WTC11 (cell line): ENCODE measurements at regions not wholly inside any gene's neighbourhood (a gene's known extent, or its start where the extent isn't known, plus 50 kb on each side); places are given as distances from the start of the nearest gene placed in this dataset.

Experiments
- ESRRA ChIP-seq: sonication (generic); formaldehyde crosslinking; IDR thresholded peaks from 2 replicates; pipeline ENCODE4 v1.8.1; 2022; ENCODE audit warnings: mild to moderate bottlenecking, missing genetic modification reagents, borderline replicate concordance
- GABPB1 ChIP-seq: sonication (generic); formaldehyde crosslinking; IDR thresholded peaks from 2 replicates; pipeline ENCODE4 v1.8.1; 2023; ENCODE audit warnings: mild to moderate bottlenecking, missing genetic modification reagents
- IRF2 ChIP-seq: sonication (generic); formaldehyde crosslinking; IDR thresholded peaks from 2 replicates; pipeline ENCODE4 v1.8.0; 2022; ENCODE audit warnings: low read depth, missing genetic modification reagents, borderline replicate concordance
- JUN ChIP-seq: sonication (generic); formaldehyde crosslinking; IDR thresholded peaks from 2 replicates; pipeline ENCODE4 v1.8.0; 2023; ENCODE audit warnings: mild to moderate bottlenecking, missing genetic modification reagents
- ZNF121 ChIP-seq: sonication (generic); formaldehyde crosslinking; IDR thresholded peaks from 2 replicates; pipeline ENCODE4 v1.8.0; 2023; ENCODE audit warnings: missing genetic modification reagents
- ZNF232 ChIP-seq: sonication (generic); formaldehyde crosslinking; IDR thresholded peaks from 2 replicates; pipeline ENCODE4 v1.8.0; 2022; ENCODE audit warnings: mild to moderate bottlenecking, missing genetic modification reagents
- ZNF263 ChIP-seq: sonication (generic); formaldehyde crosslinking; IDR thresholded peaks from 2 replicates; pipeline ENCODE4 v1.8.1; 2022; ENCODE audit warnings: low read depth, mild to moderate bottlenecking, moderate library complexity, missing genetic modification reagents
- TF ChIP-seq, protein P1 (sequence below): fragments of 200-600 bp; IDR thresholded peaks from 2 replicates; pipeline ENCODE4 v1.8.0; 2022; ENCODE audit warnings: antibody characterized with exemption
- TF ChIP-seq, protein P2 (sequence below): sonication (generic); formaldehyde crosslinking; IDR thresholded peaks from 2 replicates; pipeline ENCODE4 v1.8.1; 2023; ENCODE audit warnings: mild to moderate bottlenecking, missing genetic modification reagents
- TF ChIP-seq, protein P3 (sequence below): sonication (generic); formaldehyde crosslinking; IDR thresholded peaks from 2 replicates; pipeline ENCODE4 v1.8.0; 2022; ENCODE audit warnings: mild to moderate bottlenecking, missing genetic modification reagents
- TF ChIP-seq, protein P4 (sequence below): sonication (generic); formaldehyde crosslinking; IDR thresholded peaks from 2 replicates; pipeline ENCODE4 v1.8.1; 2022; ENCODE audit warnings: mild to moderate bottlenecking, missing genetic modification reagents, moderate library complexity, borderline replicate concordance
- TF ChIP-seq, protein P5 (sequence below): sonication (generic); formaldehyde crosslinking; IDR thresholded peaks from 2 replicates; pipeline ENCODE4 v1.8.1; 2022; ENCODE audit warnings: missing genetic modification reagents, borderline replicate concordance

DNA sequence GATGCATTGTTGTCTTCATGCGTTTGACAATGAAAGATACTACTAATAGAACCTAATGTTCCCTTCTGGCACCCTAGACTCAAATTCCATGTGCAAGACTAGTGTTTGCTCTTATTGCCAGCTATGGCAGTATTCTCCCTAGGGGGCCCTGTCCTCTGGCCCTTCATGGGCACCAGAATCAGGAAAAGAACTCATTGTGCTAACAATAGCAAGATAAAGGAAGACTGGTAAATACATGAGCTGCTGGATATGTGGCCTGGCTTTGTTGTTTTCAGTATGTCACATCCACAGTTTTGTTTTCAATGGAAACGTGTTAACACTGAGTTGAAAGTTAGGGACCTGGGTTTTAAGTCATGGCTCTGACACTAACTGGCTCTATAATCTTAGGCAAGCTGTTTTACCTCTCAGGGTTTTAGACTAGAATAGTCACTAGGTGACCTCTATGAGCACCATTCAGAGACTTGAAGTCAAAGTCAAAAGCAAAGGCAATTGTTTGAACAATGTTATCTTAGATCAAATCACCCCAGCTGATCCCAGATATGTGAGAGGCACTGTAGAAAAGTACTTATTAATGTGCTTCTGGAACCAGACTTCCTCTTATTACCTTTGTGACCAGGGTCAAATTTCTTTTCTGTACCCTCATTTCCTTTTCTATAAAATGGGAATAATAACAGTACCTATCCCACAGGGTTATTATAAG lies 253.7 kb upstream of the DIAPH2 start:
- no peak for TF ChIP-seq IRF2 (CRISPR knock-in tag)
- TF ChIP-seq, protein P1, sequence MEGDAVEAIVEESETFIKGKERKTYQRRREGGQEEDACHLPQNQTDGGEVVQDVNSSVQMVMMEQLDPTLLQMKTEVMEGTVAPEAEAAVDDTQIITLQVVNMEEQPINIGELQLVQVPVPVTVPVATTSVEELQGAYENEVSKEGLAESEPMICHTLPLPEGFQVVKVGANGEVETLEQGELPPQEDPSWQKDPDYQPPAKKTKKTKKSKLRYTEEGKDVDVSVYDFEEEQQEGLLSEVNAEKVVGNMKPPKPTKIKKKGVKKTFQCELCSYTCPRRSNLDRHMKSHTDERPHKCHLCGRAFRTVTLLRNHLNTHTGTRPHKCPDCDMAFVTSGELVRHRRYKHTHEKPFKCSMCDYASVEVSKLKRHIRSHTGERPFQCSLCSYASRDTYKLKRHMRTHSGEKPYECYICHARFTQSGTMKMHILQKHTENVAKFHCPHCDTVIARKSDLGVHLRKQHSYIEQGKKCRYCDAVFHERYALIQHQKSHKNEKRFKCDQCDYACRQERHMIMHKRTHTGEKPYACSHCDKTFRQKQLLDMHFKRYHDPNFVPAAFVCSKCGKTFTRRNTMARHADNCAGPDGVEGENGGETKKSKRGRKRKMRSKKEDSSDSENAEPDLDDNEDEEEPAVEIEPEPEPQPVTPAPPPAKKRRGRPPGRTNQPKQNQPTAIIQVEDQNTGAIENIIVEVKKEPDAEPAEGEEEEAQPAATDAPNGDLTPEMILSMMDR: no peak
- no peak for TF ChIP-seq ZNF232 (CRISPR knock-in tag)
- TF ChIP-seq ZNF121 (CRISPR knock-in tag): no peak
- TF ChIP-seq, protein P2, sequence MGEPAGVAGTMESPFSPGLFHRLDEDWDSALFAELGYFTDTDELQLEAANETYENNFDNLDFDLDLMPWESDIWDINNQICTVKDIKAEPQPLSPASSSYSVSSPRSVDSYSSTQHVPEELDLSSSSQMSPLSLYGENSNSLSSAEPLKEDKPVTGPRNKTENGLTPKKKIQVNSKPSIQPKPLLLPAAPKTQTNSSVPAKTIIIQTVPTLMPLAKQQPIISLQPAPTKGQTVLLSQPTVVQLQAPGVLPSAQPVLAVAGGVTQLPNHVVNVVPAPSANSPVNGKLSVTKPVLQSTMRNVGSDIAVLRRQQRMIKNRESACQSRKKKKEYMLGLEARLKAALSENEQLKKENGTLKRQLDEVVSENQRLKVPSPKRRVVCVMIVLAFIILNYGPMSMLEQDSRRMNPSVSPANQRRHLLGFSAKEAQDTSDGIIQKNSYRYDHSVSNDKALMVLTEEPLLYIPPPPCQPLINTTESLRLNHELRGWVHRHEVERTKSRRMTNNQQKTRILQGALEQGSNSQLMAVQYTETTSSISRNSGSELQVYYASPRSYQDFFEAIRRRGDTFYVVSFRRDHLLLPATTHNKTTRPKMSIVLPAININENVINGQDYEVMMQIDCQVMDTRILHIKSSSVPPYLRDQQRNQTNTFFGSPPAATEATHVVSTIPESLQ (CRISPR knock-in tag): no peak
- TF ChIP-seq ESRRA (CRISPR knock-in tag): no peak
- TF ChIP-seq GABPB1: no peak
- TF ChIP-seq, protein P3, sequence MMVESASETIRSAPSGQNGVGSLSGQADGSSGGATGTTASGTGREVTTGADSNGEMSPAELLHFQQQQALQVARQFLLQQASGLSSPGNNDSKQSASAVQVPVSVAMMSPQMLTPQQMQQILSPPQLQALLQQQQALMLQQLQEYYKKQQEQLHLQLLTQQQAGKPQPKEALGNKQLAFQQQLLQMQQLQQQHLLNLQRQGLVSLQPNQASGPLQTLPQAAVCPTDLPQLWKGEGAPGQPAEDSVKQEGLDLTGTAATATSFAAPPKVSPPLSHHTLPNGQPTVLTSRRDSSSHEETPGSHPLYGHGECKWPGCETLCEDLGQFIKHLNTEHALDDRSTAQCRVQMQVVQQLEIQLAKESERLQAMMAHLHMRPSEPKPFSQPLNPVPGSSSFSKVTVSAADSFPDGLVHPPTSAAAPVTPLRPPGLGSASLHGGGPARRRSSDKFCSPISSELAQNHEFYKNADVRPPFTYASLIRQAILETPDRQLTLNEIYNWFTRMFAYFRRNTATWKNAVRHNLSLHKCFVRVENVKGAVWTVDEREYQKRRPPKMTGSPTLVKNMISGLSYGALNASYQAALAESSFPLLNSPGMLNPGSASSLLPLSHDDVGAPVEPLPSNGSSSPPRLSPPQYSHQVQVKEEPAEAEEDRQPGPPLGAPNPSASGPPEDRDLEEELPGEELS (CRISPR knock-in tag): no peak
- TF ChIP-seq, protein P4, sequence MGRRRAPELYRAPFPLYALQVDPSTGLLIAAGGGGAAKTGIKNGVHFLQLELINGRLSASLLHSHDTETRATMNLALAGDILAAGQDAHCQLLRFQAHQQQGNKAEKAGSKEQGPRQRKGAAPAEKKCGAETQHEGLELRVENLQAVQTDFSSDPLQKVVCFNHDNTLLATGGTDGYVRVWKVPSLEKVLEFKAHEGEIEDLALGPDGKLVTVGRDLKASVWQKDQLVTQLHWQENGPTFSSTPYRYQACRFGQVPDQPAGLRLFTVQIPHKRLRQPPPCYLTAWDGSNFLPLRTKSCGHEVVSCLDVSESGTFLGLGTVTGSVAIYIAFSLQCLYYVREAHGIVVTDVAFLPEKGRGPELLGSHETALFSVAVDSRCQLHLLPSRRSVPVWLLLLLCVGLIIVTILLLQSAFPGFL: no peak
- no peak for TF ChIP-seq ZNF263
- TF ChIP-seq, protein P5, sequence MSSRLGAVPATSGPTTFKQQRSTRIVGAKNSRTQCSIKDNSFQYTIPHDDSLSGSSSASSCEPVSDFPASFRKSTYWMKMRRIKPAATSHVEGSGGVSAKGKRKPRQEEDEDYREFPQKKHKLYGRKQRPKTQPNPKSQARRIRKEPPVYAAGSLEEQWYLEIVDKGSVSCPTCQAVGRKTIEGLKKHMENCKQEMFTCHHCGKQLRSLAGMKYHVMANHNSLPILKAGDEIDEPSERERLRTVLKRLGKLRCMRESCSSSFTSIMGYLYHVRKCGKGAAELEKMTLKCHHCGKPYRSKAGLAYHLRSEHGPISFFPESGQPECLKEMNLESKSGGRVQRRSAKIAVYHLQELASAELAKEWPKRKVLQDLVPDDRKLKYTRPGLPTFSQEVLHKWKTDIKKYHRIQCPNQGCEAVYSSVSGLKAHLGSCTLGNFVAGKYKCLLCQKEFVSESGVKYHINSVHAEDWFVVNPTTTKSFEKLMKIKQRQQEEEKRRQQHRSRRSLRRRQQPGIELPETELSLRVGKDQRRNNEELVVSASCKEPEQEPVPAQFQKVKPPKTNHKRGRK: no peak
- TF ChIP-seq JUN (CRISPR knock-in tag): no peak
